ENCODE measurements at regions not wholly inside any gene's neighbourhood (a gene's known extent, or its start where the extent isn't known, plus 50 kb on each side); places are given as distances from the start of the nearest gene placed in this dataset.

- Histone ChIP-seq H3K36me3 (ENCODE audit: control insufficient read depth in 4 of 4, insufficient read depth in 3 of 4, low read depth in 1 of 4, low read length in 3 of 4) (no peaks in the 10 kb centered on the region), H3K27ac (ENCODE audit: low read depth in 1 of 2, low read length in 2 of 2) (no peak overlapping the region), H3K4me1 (ENCODE audit: control insufficient read depth in 4 of 4, insufficient read depth in 4 of 4, low read length in 3 of 4) (peaks cover 0 to 12% (median 1%) of the 10 kb centered on the region in 4 donors), H3K27me3 (ENCODE audit: control insufficient read depth in 4 of 4, insufficient read depth in 4 of 4, low read length in 3 of 4) (no peaks in the 10 kb centered on the region), H3K9me3 (ENCODE audit: control insufficient read depth in 4 of 4, low read length in 3 of 4) (no peaks in the 10 kb centered on the region), H3K9ac (ENCODE audit: low read depth in 1 of 2, low read length in 2 of 2) (no peak overlapping the region), H3K4me3 (ENCODE audit: low read depth in 1 of 3, low read length in 3 of 3) (no peak overlapping the region)
- DNase-seq (ENCODE audit: low spot score), result no peak
- no peak for TF ChIP-seq EGR1 (IDR thresholded peaks at IDR 0.05; ENCODE audit: low read depth in 2 of 2)
- no peak for TF ChIP-seq TAF1 (conservative IDR thresholded peaks at IDR 0.05)
- TF ChIP-seq ZBTB33 (IDR thresholded peaks at IDR 0.05), result no peak
- no peak for TF ChIP-seq FOXA1 (IDR thresholded peaks at IDR 0.05)
- TF ChIP-seq, protein P1, sequence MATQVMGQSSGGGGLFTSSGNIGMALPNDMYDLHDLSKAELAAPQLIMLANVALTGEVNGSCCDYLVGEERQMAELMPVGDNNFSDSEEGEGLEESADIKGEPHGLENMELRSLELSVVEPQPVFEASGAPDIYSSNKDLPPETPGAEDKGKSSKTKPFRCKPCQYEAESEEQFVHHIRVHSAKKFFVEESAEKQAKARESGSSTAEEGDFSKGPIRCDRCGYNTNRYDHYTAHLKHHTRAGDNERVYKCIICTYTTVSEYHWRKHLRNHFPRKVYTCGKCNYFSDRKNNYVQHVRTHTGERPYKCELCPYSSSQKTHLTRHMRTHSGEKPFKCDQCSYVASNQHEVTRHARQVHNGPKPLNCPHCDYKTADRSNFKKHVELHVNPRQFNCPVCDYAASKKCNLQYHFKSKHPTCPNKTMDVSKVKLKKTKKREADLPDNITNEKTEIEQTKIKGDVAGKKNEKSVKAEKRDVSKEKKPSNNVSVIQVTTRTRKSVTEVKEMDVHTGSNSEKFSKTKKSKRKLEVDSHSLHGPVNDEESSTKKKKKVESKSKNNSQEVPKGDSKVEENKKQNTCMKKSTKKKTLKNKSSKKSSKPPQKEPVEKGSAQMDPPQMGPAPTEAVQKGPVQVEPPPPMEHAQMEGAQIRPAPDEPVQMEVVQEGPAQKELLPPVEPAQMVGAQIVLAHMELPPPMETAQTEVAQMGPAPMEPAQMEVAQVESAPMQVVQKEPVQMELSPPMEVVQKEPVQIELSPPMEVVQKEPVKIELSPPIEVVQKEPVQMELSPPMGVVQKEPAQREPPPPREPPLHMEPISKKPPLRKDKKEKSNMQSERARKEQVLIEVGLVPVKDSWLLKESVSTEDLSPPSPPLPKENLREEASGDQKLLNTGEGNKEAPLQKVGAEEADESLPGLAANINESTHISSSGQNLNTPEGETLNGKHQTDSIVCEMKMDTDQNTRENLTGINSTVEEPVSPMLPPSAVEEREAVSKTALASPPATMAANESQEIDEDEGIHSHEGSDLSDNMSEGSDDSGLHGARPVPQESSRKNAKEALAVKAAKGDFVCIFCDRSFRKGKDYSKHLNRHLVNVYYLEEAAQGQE (IDR thresholded peaks at IDR 0.05), result no peak
- no peak for TF ChIP-seq NR2F2 (IDR thresholded peaks at IDR 0.05)
- no peak for TF ChIP-seq JUND (IDR thresholded peaks at IDR 0.05)
- TF ChIP-seq RXRA (IDR thresholded peaks at IDR 0.05), result no peak
- TF ChIP-seq, protein P2, sequence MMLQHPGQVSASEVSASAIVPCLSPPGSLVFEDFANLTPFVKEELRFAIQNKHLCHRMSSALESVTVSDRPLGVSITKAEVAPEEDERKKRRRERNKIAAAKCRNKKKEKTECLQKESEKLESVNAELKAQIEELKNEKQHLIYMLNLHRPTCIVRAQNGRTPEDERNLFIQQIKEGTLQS (IDR thresholded peaks at IDR 0.05), result no peak
- TF ChIP-seq, protein P3, sequence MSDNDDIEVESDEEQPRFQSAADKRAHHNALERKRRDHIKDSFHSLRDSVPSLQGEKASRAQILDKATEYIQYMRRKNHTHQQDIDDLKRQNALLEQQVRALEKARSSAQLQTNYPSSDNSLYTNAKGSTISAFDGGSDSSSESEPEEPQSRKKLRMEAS (IDR thresholded peaks at IDR 0.05), result no peak
- TF ChIP-seq YY1 (IDR thresholded peaks at IDR 0.05), result no peak
- WGBS, result 90% methylated on average over 3 of the region's 3 CpGs
Measured at GRCh38 chr6:14062345-14063029, 55.1 kb upstream of the CD83 start.

DNA sequence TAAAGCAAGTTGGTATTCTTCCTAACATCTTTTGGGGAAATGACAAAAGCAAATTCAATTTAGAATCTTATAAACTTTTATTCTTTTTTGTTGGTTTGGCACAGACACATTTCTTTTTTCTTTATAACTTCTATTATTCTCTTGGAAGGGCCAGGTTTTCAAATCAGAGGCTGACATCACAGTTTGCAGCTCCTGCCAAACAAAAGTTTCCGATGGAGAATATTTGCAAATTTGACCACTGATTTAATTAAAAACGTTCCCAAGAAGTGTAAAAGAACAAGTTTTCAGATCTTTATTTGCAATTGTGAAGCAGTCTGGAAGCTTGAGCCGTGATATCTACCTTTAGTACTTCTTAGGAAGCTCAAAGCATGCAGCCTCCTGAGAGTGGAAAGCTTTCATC is 53.8 kb upstream of the CD83 start:
- WGBS, result 64% methylated on average over 3 of the region's 3 CpGs
- Histone ChIP-seq H3K4me1 (ENCODE audit: control insufficient read depth in 4 of 4, insufficient read depth in 4 of 4, low read length in 3 of 4) (peaks cover 0 to 12% (median 1%) of the 10 kb centered on the region in 4 donors), H3K27ac (ENCODE audit: low read depth in 1 of 2, low read length in 2 of 2) (no peak overlapping the region), H3K9me3 (ENCODE audit: control insufficient read depth in 4 of 4, low read length in 3 of 4) (no peaks in the 10 kb centered on the region), H3K4me3 (ENCODE audit: low read depth in 1 of 3, low read length in 3 of 3) (no peak overlapping the region), H3K27me3 (ENCODE audit: control insufficient read depth in 4 of 4, insufficient read depth in 4 of 4, low read length in 3 of 4) (no peaks in the 10 kb centered on the region), H3K36me3 (ENCODE audit: control insufficient read depth in 4 of 4, insufficient read depth in 3 of 4, low read depth in 1 of 4, low read length in 3 of 4) (no peaks in the 10 kb centered on the region), H3K9ac (ENCODE audit: low read depth in 1 of 2, low read length in 2 of 2) (no peak overlapping the region)
- TF ChIP-seq CTCF (IDR thresholded peaks at IDR 0.05; ENCODE audit: low read depth, low read length, missing input control), result no peak
- TF ChIP-seq RXRA (IDR thresholded peaks at IDR 0.05), result no peak
- no peak for TF ChIP-seq JUND (IDR thresholded peaks at IDR 0.05)
- no peak for TF ChIP-seq TAF1 (conservative IDR thresholded peaks at IDR 0.05)
- DNase-seq (ENCODE audit: low spot score), result no peak
